Thoracic aorta (tissue), 2 donors: ENCODE measurements at regions not wholly inside any gene's neighbourhood (a gene's known extent, or its start where the extent isn't known, plus 50 kb on each side); places are given as distances from the start of the nearest gene placed in this dataset.

Source experiments
- ATAC-seq: fragments of 150-250 bp; one replicate; pipeline ENCODE4 v1.8.0; 2017; ENCODE audit warnings: low read depth; ENCODE audit not compliant: insufficient number of reproducible peaks, low FRiP score
- DNase-seq: peaks from one replicate; pipeline ENCODE4 v3.0.0-alpha.2; 2020; ENCODE audit warnings: low spot score
- H3K27ac ChIP-seq, 2 donors: fragments of 200-600 bp; sonication (generic); 1 replicate in 1 of 2; 2 replicates in 1 of 2; pipeline ENCODE4 v1.5.1; 2016; ENCODE audit warnings: mild to moderate bottlenecking in 2 of 2, moderate library complexity in 2 of 2
- H3K27me3 ChIP-seq: fragments of 200-600 bp; sonication (generic); replicated peaks from 2 replicates; pipeline ENCODE4 v1.6.0; 2016; ENCODE audit warnings: mild to moderate bottlenecking; ENCODE audit not compliant: insufficient read depth
- H3K36me3 ChIP-seq: fragments of 200-600 bp; sonication (generic); one replicate; pipeline ENCODE4 v1.5.1; 2016
- H3K4me1 ChIP-seq, 2 donors: fragments of 200-600 bp; sonication (generic); 1 replicate in 1 of 2; 2 replicates in 1 of 2; pipeline versions ENCODE4 v1.5.1 to v1.6.0; 2016; ENCODE audit warnings: low read depth in 2 of 2, mild to moderate bottlenecking in 1 of 2; ENCODE audit not compliant: control insufficient read depth in 1 of 2
- H3K4me3 ChIP-seq: fragments of 200-600 bp; sonication (generic); 2 replicates; pipeline ENCODE4 v1.5.1; 2016; ENCODE audit warnings: mild to moderate bottlenecking
- H3K9me3 ChIP-seq: fragments of 200-600 bp; sonication (generic); 2 replicates; pipeline ENCODE4 v1.5.1; 2016
- TF ChIP-seq, protein P1 (sequence below): fragments of 200-600 bp; sonication (generic); IDR thresholded peaks from one replicate; pipeline ENCODE4 v1.5.1; 2019; ENCODE audit warnings: antibody characterized with exemption

DNA sequence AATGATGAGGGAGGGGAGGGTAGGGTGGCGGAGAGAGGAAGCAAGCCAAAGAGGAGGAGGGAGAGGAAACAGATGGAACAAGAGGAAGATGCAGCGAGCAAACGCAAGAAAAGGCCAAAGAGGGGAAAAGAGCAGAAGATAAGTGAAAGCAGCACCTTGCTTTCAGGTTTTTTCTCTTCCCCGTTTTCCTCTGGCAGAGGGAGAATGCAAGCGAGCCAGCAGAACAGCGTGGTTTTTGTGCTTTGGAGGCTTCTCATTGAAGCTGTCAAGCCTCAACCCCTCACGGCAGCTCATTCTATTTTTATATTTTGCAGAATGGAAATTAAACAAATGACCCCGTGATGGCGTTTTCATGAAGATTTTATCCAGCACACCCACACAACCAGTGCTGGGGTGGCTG, 67.1 kb upstream of the GRAMD1B start:
- H3K4me3 ChIP-seq: no peak overlapping the region
- ATAC-seq (no peak), DNase-seq (no peak)
- H3K4me1 ChIP-seq: peaks cover 0 to 11% of the 10 kb centered on the region in 2 donors
- TF ChIP-seq, protein P1, sequence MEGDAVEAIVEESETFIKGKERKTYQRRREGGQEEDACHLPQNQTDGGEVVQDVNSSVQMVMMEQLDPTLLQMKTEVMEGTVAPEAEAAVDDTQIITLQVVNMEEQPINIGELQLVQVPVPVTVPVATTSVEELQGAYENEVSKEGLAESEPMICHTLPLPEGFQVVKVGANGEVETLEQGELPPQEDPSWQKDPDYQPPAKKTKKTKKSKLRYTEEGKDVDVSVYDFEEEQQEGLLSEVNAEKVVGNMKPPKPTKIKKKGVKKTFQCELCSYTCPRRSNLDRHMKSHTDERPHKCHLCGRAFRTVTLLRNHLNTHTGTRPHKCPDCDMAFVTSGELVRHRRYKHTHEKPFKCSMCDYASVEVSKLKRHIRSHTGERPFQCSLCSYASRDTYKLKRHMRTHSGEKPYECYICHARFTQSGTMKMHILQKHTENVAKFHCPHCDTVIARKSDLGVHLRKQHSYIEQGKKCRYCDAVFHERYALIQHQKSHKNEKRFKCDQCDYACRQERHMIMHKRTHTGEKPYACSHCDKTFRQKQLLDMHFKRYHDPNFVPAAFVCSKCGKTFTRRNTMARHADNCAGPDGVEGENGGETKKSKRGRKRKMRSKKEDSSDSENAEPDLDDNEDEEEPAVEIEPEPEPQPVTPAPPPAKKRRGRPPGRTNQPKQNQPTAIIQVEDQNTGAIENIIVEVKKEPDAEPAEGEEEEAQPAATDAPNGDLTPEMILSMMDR: no peak
- no peaks in the 10 kb centered on the region for H3K27me3 ChIP-seq
- no peaks in the 10 kb centered on the region for H3K36me3 ChIP-seq
- H3K9me3 ChIP-seq: no peaks in the 10 kb centered on the region
- H3K27ac ChIP-seq: no peak overlapping the region

DNA sequence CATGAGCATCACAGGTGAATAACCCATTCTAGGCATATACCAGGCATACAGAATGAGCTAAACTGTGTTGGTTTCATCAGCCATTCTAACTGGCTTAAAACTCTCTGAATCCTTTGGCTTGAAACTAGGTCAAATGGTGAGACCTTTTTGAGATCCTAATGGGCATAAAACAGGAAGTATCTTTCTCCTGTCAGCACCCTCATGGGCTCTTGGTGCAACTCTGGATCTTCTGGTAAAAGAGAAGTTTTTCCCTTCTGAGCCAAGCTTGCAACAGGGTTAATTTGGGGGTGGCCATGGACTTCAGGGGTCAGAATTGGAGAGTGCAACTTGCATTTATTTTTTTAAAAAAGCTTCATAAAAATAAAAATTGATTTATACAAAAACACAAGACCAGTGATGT, 67.9 kb upstream of the GRAMD1B start:
- no peak overlapping the region for H3K4me3 ChIP-seq
- no peaks in the 10 kb centered on the region for H3K9me3 ChIP-seq
- no peak overlapping the region for H3K27ac ChIP-seq
- peaks cover 0 to 11% of the 10 kb centered on the region in 2 donors for H3K4me1 ChIP-seq
- H3K27me3 ChIP-seq: no peaks in the 10 kb centered on the region
- DNase-seq: no peak
- no peaks in the 10 kb centered on the region for H3K36me3 ChIP-seq
- TF ChIP-seq, protein P1: no peak
- ATAC-seq: no peak

DNA sequence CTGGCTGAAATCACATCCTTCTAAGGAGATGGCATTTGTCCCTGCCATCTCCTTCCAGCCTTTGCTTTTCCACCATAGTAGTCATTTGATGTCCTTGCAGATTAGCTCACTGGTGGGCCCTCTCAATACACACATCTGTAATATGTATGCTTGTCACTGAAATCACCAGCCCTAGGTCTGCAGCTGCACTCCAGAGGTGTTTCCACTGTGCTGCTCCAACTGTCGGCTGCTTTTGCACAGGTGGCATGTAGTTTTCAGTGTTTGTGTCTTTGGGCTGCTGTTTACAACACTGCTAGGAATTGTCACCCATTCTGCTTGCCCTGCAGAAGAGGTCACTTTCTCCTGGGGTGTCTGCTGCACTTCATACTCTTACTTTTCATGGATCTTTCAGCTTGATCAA, 69.0 kb upstream of the GRAMD1B start:
- Histone ChIP-seq H3K9me3 (no peaks in the 10 kb centered on the region), H3K4me1 (peaks cover 0 to 11% of the 10 kb centered on the region in 2 donors), H3K4me3 (no peak overlapping the region), H3K27me3 (no peaks in the 10 kb centered on the region), H3K27ac (no peak overlapping the region), H3K36me3 (no peaks in the 10 kb centered on the region)
- TF ChIP-seq, protein P1: no peak
- ATAC-seq: no peak
- no peak for DNase-seq

DNA sequence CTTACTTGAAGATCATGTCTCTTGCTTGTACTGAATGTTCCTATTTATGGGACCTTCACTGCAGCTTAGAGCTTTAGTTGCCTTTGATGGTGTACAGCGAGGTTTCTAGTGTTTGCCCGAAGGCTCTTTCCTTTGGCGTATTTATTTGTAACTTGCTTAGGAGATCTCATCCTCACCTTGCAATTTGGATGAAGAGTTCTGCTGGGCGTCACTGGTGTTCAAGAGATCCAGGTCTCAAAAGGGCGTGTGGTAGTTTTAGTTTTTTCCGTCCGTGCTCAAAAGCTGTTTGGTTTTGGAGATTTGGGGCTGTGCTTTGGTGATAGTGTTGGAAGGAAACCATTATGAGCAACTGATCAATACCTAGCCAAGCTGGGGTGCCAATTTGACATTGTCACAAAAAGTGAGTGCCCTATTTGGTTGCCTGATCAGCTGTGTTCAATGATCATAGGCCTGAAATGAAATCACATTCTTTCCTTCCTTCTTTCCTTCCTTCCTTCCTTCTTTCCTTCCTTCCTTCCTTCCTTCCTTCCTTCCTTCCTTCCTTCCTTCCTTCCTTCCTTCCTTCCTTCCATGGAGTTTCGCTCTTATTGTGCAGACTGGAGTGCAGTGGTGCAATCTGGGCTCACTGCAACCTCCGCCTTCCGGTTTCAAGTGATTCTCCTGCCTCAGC, 69.7 kb upstream of the GRAMD1B start:
- H3K36me3 ChIP-seq: no peaks in the 10 kb centered on the region
- no peak overlapping the region for H3K27ac ChIP-seq
- H3K4me1 ChIP-seq: peaks cover 0 to 11% of the 10 kb centered on the region in 2 donors
- TF ChIP-seq, protein P1: no peak
- no peaks in the 10 kb centered on the region for H3K27me3 ChIP-seq
- no peak for DNase-seq
- H3K4me3 ChIP-seq: no peak overlapping the region
- H3K9me3 ChIP-seq: no peaks in the 10 kb centered on the region
- ATAC-seq: no peak

DNA sequence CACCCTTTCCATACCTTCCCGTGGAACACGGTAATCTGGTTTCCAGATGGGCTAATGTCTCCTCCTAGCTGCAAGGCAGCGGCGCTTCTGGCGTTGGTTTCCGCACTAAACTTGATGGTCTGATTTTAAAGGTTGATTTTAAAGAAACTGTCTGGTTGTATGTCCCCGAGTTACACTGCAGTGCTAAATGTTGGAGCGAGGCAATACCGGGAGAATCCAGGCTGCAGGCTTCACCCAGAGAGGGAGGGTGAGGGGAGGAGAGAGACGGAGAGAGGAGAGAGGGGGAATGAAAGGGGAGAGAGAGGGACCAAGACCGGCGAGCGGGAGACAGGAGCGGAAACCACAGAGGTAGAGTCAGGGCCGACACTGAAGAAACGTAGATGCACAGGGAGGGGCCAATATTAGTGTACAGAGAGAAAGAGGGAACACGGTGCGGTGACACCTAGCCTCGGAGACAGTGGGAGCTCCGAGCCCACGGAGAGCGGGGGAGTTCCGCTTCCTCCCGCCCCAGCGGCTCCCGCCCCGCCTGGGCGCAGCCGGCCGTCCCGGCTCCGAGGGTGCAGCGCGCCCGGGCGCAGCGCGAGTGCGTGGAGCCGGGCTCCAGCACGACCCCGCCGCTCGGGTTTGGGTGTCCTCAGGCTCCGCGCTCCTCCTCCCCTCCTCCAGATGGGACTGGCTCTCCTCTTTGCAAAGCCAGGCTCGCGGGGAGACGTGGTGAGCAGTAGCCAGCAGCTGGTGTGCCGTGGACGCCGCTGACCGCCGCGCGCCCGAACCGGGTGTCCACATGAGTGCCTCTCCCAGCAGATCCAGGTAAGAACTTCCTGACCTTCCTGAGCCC, 71.9 kb upstream of the GRAMD1B start:
- Histone ChIP-seq H3K27me3 (no peaks in the 10 kb centered on the region), H3K4me3 (peak overlapping the region; percentile 41), H3K27ac (no peak overlapping the region), H3K9me3 (no peaks in the 10 kb centered on the region), H3K36me3 (no peaks in the 10 kb centered on the region), H3K4me1 (peaks cover 0 to 6% of the 10 kb centered on the region in 2 donors)
- ATAC-seq (no peak), DNase-seq (no peak)
- TF ChIP-seq, protein P1: no peak
